ENCODE measurements at regions not wholly inside any gene's neighbourhood (a gene's known extent, or its start where the extent isn't known, plus 50 kb on each side); places are given as distances from the start of the nearest gene placed in this dataset.
A peak's percentile ranks its signal among the peaks of the same experiment; 100 is the strongest.

- DNase-seq (ENCODE audit: low read depth in 4 of 4, low spot score in 3 of 4): no peak
Measured at GRCh38 chr9:103898550-103898949, 195.6 kb upstream of the SMC2 start.

GRCh38 chr9:103899866-103900265 is 194.2 kb upstream of the SMC2 start:
- peak in 1 of 4 donors; percentile 8 for DNase-seq (ENCODE audit: low read depth in 4 of 4, low spot score in 3 of 4)

GRCh38 chr9:103900466-103900865 is 193.6 kb upstream of the SMC2 start:
- DNase-seq (ENCODE audit: low read depth in 4 of 4, low spot score in 3 of 4): peak in 3 of 4 donors; percentile 2 to 37 (median 16)

- DNase-seq (ENCODE audit: low read depth in 4 of 4, low spot score in 3 of 4): no peak
Measured at GRCh38 chr9:103902263-103902662, 191.8 kb upstream of the SMC2 start.

GRCh38 chr9:103904242-103904641 is 189.9 kb upstream of the SMC2 start:
- no peak for DNase-seq (ENCODE audit: low read depth in 4 of 4, low spot score in 3 of 4)

GRCh38 chr9:103913899-103914298 is 180.2 kb upstream of the SMC2 start:
- no peak for DNase-seq (ENCODE audit: low read depth in 4 of 4, low spot score in 3 of 4)

GRCh38 chr9:103919605-103920209 is 174.4 kb upstream of the SMC2 start:
- no peak for DNase-seq (ENCODE audit: low read depth in 4 of 4, low spot score in 3 of 4)

GRCh38 chr9:103928442-103928841 is 165.7 kb upstream of the SMC2 start:
- DNase-seq (ENCODE audit: low read depth in 4 of 4, low spot score in 3 of 4): no peak

GRCh38 chr9:103941104-103941503 is 153.0 kb upstream of the SMC2 start:
- DNase-seq (ENCODE audit: low read depth in 4 of 4, low spot score in 3 of 4): no peak

- DNase-seq (ENCODE audit: low read depth in 4 of 4, low spot score in 3 of 4): no peak
Measured at GRCh38 chr9:103942200-103942599, 151.9 kb upstream of the SMC2 start.

GRCh38 chr9:103942651-103943050 is 151.5 kb upstream of the SMC2 start:
- no peak for DNase-seq (ENCODE audit: low read depth in 4 of 4, low spot score in 3 of 4)

GRCh38 chr9:103949096-103949495 is 145.0 kb upstream of the SMC2 start:
- DNase-seq (ENCODE audit: low read depth in 4 of 4, low spot score in 3 of 4): peak; percentile 33 to 53 (median 42)

- DNase-seq (ENCODE audit: low read depth in 4 of 4, low spot score in 3 of 4): no peak
Measured at GRCh38 chr9:103977163-103977562, 116.9 kb upstream of the SMC2 start.

- no peak for DNase-seq (ENCODE audit: low read depth in 4 of 4, low spot score in 3 of 4)
Measured at GRCh38 chr9:103978396-103978795, 115.7 kb upstream of the SMC2 start.

GRCh38 chr9:103981912-103982311 is 112.2 kb upstream of the SMC2 start:
- no peak for DNase-seq (ENCODE audit: low read depth in 4 of 4, low spot score in 3 of 4)

- no peak for DNase-seq (ENCODE audit: low read depth in 4 of 4, low spot score in 3 of 4)
Measured at GRCh38 chr9:103985077-103985476, 109.0 kb upstream of the SMC2 start.

- no peak for DNase-seq (ENCODE audit: low read depth in 4 of 4, low spot score in 3 of 4)
Measured at GRCh38 chr9:103988821-103989220, 105.3 kb upstream of the SMC2 start.

GRCh38 chr9:103990311-103990710 is 103.8 kb upstream of the SMC2 start:
- no peak for DNase-seq (ENCODE audit: low read depth in 4 of 4, low spot score in 3 of 4)

- DNase-seq (ENCODE audit: low read depth in 4 of 4, low spot score in 3 of 4): no peak
Measured at GRCh38 chr9:103991001-103991400, 103.1 kb upstream of the SMC2 start.

- DNase-seq (ENCODE audit: low read depth in 4 of 4, low spot score in 3 of 4): peak in 1 of 4 donors; percentile 6
Measured at GRCh38 chr9:103991698-103992097, 102.4 kb upstream of the SMC2 start.

- DNase-seq (ENCODE audit: low read depth in 4 of 4, low spot score in 3 of 4): no peak
Measured at GRCh38 chr9:103992938-103993579, 101.0 kb upstream of the SMC2 start.

- DNase-seq (ENCODE audit: low read depth in 4 of 4, low spot score in 3 of 4): no peak
Measured at GRCh38 chr9:103997856-103998370, 96.2 kb upstream of the SMC2 start.
